ENCODE measurements at regions not wholly inside any gene's neighbourhood (a gene's known extent, or its start where the extent isn't known, plus 50 kb on each side); places are given as distances from the start of the nearest gene placed in this dataset.

GRCh38 chr11:56883371-56883987 lies 105.2 kb upstream of the OR5AK2 start:
- H3F3A ChIP-seq (ENCODE audit: insufficient read depth): no peaks in the 10 kb centered on the region
- H3K9ac ChIP-seq: no peak overlapping the region
- H3K9me2 ChIP-seq (ENCODE audit: insufficient read depth): no peaks in the 10 kb centered on the region
- TF ChIP-seq EZH2 (IDR thresholded peaks at IDR 0.05; ENCODE audit: insufficient read depth, poor library complexity, severe bottlenecking) (no peak), EZH2phosphoT487 (IDR thresholded peaks at IDR 0.05; ENCODE audit: insufficient read depth, low read depth) (no peak)
- H3K36me3 ChIP-seq (ENCODE audit: low read depth): no peaks in the 10 kb centered on the region
- WGBS, 2 experiments (ENCODE audit: low coverage in 1 of 2, low lambda C conversion rate in 2 of 2, missing lambda C conversion rate in 2 of 2): 63 to 67% methylated on average over 9 of the region's 9 CpGs
- H2AFZ ChIP-seq: no peak overlapping the region
- H3K9me3 ChIP-seq (ENCODE audit: low read depth): no peaks in the 10 kb centered on the region
- H3K4me1 ChIP-seq (ENCODE audit: insufficient read depth): no peaks in the 10 kb centered on the region
- no peaks in the 10 kb centered on the region for H4K20me1 ChIP-seq (ENCODE audit: insufficient read depth)
- H3K79me2 ChIP-seq (ENCODE audit: insufficient read depth): no peaks in the 10 kb centered on the region
- in situ Hi-C loops (cut with MboI): no loop called here
- no peak overlapping the region for H3K27ac ChIP-seq
- DNase-seq: no peak
- H3K4me3 ChIP-seq: no peak overlapping the region
- H3K4me2 ChIP-seq (ENCODE audit: unreplicated experiment): no peak overlapping the region
- H3K27me3 ChIP-seq (replicated peaks; ENCODE audit: insufficient read depth): 0 out of 2 replicates have a peak, but pooled peaks cover 14% of the 10 kb centered on the region

GRCh38 chr11:56876621-56877275 lies 112.0 kb upstream of the OR5AK2 start:
- TF ChIP-seq EZH2 (IDR thresholded peaks at IDR 0.05; ENCODE audit: insufficient read depth, poor library complexity, severe bottlenecking) (no peak), EZH2phosphoT487 (IDR thresholded peaks at IDR 0.05; ENCODE audit: insufficient read depth, low read depth) (no peak)
- Histone ChIP-seq H4K20me1 (ENCODE audit: insufficient read depth) (no peaks in the 10 kb centered on the region), H3K9me3 (ENCODE audit: low read depth) (no peaks in the 10 kb centered on the region), H3K4me1 (ENCODE audit: insufficient read depth) (no peaks in the 10 kb centered on the region), H2AFZ (no peak overlapping the region), H3K36me3 (ENCODE audit: low read depth) (no peaks in the 10 kb centered on the region), H3K4me2 (ENCODE audit: unreplicated experiment) (no peak overlapping the region), H3K9me2 (ENCODE audit: insufficient read depth) (no peaks in the 10 kb centered on the region), H3K79me2 (ENCODE audit: insufficient read depth) (no peaks in the 10 kb centered on the region), H3F3A (ENCODE audit: insufficient read depth) (no peaks in the 10 kb centered on the region), H3K27me3 (replicated peaks; ENCODE audit: insufficient read depth) (no peaks in the 10 kb centered on the region), H3K27ac (no peak overlapping the region), H3K4me3 (no peak overlapping the region), H3K9ac (no peak overlapping the region)
- WGBS, 2 experiments (ENCODE audit: low coverage in 1 of 2, low lambda C conversion rate in 2 of 2, missing lambda C conversion rate in 2 of 2): 1 to 2% methylated on average over 3 of the region's 3 CpGs
- peak; percentile 72 for DNase-seq
- in situ Hi-C loops (cut with MboI): no loop called here

GRCh38 chr11:56855217-56855616 lies 106.7 kb upstream of the OR9G4 start:
- no peak for TF ChIP-seq EZH2 (IDR thresholded peaks at IDR 0.05; ENCODE audit: insufficient read depth, poor library complexity, severe bottlenecking)
- no peak for TF ChIP-seq EZH2phosphoT487 (IDR thresholded peaks at IDR 0.05; ENCODE audit: insufficient read depth, low read depth)
- 45 to 46% methylated on average over 2 of the region's 2 CpGs for WGBS, 2 experiments (ENCODE audit: low coverage in 1 of 2, low lambda C conversion rate in 2 of 2, missing lambda C conversion rate in 2 of 2)
- no peak overlapping the region for H3K4me2 ChIP-seq (ENCODE audit: unreplicated experiment)

GRCh38 chr11:56852131-56852530 lies 103.6 kb upstream of the OR9G4 start:
- Histone ChIP-seq H3K9me3 (ENCODE audit: low read depth) (no peaks in the 10 kb centered on the region), H3K4me3 (no peak overlapping the region), H4K20me1 (ENCODE audit: insufficient read depth) (no peaks in the 10 kb centered on the region), H3K79me2 (ENCODE audit: insufficient read depth) (no peaks in the 10 kb centered on the region), H2AFZ (no peak overlapping the region), H3K36me3 (ENCODE audit: low read depth) (no peaks in the 10 kb centered on the region), H3K4me1 (ENCODE audit: insufficient read depth) (no peaks in the 10 kb centered on the region), H3K9ac (no peak overlapping the region), H3K27ac (no peak overlapping the region), H3F3A (ENCODE audit: insufficient read depth) (no peaks in the 10 kb centered on the region), H3K27me3 (replicated peaks; ENCODE audit: insufficient read depth) (peaks cover 25% of the 10 kb centered on the region; the same call in 1 of the 2 replicates), H3K9me2 (ENCODE audit: insufficient read depth) (no peaks in the 10 kb centered on the region), H3K4me2 (ENCODE audit: unreplicated experiment) (no peak overlapping the region)
- TF ChIP-seq EZH2 (IDR thresholded peaks at IDR 0.05; ENCODE audit: insufficient read depth, poor library complexity, severe bottlenecking) (no peak), EZH2phosphoT487 (IDR thresholded peaks at IDR 0.05; ENCODE audit: insufficient read depth, low read depth) (no peak)
- 45 to 52% methylated on average over 1 of the region's 1 CpG for WGBS, 2 experiments (ENCODE audit: low coverage in 1 of 2, low lambda C conversion rate in 2 of 2, missing lambda C conversion rate in 2 of 2)
- in situ Hi-C loops (cut with MboI): no loop called here
- DNase-seq: no peak

More at GRCh38 chr11:56855217-56855616, 106.7 kb upstream of the OR9G4 start:
- in situ Hi-C loops (cut with MboI): no loop called here
- no peaks in the 10 kb centered on the region for H3K4me1 ChIP-seq (ENCODE audit: insufficient read depth)
- no peaks in the 10 kb centered on the region for H3F3A ChIP-seq (ENCODE audit: insufficient read depth)
- no peaks in the 10 kb centered on the region for H3K9me3 ChIP-seq (ENCODE audit: low read depth)
- H3K36me3 ChIP-seq (ENCODE audit: low read depth): no peaks in the 10 kb centered on the region
- no peak overlapping the region for H3K27ac ChIP-seq
- DNase-seq: no peak
- peaks cover 9% of the 10 kb centered on the region; the same call in 1 of the 2 replicates for H3K27me3 ChIP-seq (replicated peaks; ENCODE audit: insufficient read depth)
- no peak overlapping the region for H3K9ac ChIP-seq
- H4K20me1 ChIP-seq (ENCODE audit: insufficient read depth): no peaks in the 10 kb centered on the region
- H2AFZ ChIP-seq: no peak overlapping the region
- no peaks in the 10 kb centered on the region for H3K9me2 ChIP-seq (ENCODE audit: insufficient read depth)
- H3K4me3 ChIP-seq: no peak overlapping the region
- H3K79me2 ChIP-seq (ENCODE audit: insufficient read depth): no peaks in the 10 kb centered on the region

All from GM23248 (cell line).